GM12874 (cell line): ENCODE measurements at regions not wholly inside any gene's neighbourhood (a gene's known extent, or its start where the extent isn't known, plus 50 kb on each side); places are given as distances from the start of the nearest gene placed in this dataset.

Source experiments
- TF ChIP-seq, protein P1 (sequence below): IDR thresholded peaks from 2 replicates; pipeline ENCODE4 v1.5.1; 2011; ENCODE audit warnings: low read depth, mild to moderate bottlenecking, control low read depth, low read length, moderate library complexity; ENCODE audit not compliant: insufficient read depth

DNA sequence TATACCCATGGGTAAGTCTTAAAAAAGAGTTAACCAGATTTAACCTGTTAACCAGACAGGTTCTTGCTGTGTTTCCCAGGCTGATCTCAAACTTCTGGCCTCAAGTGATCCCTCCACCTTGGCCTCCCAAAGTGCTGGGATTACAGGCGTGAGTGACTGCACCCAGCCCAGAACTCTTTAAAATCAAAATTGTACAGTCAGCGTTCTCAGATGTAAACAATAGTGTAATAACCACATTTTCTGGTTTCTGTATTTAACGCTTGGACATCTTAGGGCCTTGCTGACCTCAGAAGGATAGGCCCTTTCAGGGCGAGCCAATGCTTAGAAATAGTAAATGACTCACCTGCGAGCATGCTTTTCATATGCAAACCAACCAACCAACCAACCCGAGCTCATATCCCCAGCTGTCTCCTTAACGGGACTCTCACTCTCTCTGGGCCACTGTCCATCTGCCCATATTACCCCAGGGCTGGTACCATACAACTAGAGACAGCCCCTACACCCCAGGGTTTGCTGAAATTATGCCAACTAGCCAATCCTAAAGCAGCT lies 415.0 kb upstream of the XYLT1 start:
- TF ChIP-seq, protein P1, sequence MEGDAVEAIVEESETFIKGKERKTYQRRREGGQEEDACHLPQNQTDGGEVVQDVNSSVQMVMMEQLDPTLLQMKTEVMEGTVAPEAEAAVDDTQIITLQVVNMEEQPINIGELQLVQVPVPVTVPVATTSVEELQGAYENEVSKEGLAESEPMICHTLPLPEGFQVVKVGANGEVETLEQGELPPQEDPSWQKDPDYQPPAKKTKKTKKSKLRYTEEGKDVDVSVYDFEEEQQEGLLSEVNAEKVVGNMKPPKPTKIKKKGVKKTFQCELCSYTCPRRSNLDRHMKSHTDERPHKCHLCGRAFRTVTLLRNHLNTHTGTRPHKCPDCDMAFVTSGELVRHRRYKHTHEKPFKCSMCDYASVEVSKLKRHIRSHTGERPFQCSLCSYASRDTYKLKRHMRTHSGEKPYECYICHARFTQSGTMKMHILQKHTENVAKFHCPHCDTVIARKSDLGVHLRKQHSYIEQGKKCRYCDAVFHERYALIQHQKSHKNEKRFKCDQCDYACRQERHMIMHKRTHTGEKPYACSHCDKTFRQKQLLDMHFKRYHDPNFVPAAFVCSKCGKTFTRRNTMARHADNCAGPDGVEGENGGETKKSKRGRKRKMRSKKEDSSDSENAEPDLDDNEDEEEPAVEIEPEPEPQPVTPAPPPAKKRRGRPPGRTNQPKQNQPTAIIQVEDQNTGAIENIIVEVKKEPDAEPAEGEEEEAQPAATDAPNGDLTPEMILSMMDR, result no peak

DNA sequence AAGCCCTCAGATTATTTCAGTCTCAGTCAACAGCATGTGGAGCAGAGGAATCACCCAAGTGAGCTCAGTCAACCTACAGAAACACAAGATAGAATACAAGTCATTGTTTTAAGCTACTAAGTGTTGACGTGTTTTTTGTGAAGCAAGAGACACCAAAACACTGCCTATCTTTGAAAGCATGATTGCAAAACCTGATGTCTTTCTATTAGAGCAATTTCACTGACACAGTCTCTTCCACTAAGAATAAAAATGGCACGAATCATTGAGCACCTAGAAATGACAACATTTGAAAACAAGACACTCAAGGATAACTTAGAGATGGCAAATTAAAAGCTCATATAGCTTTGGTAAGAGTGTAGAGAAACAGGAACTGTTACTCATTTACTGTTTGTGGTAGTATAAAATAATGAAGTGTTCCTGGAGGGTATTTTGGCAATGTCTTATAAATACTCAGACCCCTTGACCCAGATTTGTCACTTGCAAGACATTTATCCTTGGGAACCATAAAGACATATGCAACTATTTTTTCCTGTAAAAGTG lies 407.1 kb upstream of the XYLT1 start:
- TF ChIP-seq, protein P1, result no peak

DNA sequence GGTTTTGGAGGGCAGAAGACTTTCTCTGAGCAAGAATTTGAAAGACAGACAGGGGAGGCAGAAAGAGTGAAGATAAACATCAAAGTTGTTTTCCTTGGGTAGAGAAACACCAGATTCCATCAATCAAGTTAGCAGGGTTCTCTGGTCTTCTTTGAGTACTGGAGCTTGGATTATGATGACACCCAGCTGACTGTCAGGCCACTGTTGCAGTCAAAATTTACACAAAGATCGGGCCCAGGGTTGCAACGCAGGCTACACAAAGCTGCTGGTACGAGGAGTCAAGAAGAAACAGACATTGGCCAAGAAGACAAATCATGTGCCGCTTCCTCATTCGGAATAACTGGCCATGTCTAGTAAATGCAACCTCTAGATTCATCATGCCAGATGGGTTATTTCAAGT lies 396.2 kb upstream of the XYLT1 start:
- TF ChIP-seq, protein P1, result no peak

DNA sequence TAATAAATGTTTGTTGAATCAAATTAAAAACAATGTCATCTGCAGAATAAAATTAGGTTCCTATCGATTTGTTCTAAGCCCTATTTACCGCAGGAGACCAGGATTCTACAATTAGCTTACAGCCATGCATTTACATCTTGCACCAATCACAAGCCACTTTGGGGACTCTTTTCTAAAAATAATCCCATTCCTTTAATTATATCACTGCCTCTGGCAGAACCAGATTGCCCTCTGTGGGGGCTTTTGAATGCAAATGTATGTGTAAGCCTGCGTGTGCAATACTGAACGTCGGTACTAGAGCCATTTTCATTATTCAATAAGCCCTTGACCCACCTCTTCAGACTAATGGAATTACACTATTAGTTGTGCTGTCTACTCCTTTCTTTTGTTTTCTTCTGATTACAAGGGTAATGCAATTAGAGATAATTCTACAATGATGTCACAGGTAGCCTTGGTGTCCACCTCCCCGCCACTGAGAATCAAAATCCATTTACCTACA lies 391.3 kb upstream of the XYLT1 start:
- TF ChIP-seq, protein P1, result no peak

DNA sequence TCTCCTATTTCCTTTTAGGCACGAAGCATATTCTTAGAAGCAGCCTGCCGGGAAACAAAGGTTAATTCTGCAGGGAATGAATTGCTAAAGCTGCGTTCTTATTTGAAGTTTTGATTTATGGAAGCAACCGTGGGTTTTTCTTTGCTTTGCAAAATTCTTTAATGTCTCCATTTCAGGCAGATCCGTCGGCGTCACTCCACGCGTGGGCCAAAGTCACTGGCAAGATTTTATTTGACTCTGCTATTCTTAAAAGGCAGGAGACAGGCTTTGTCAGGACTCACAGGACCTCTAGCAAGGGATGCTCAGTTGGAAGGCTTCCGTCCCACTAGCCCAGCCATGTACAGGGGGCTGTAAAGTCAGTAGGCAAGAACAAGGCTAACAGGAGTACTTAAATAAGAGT lies 387.3 kb upstream of the XYLT1 start:
- TF ChIP-seq, protein P1, result no peak

DNA sequence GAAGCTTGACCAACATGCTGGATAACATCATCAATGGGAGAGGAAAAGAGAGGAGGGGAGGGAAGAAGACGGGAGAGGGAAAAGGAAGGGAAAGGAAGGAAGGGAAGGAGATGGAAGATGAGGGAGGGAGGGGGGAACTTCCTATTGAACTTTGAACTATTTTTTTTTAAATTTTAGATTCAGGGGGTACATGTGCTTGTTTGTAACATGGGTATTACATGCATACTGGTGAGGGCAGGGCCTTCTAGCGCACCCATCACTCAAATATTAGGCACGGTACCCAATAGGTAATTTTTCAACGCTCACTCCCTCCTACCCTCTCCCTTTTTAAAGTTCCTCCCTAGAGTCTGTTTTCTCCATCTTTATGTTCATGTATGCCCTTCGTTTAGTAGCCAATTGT lies 383.2 kb upstream of the XYLT1 start:
- TF ChIP-seq, protein P1, result no peak

DNA sequence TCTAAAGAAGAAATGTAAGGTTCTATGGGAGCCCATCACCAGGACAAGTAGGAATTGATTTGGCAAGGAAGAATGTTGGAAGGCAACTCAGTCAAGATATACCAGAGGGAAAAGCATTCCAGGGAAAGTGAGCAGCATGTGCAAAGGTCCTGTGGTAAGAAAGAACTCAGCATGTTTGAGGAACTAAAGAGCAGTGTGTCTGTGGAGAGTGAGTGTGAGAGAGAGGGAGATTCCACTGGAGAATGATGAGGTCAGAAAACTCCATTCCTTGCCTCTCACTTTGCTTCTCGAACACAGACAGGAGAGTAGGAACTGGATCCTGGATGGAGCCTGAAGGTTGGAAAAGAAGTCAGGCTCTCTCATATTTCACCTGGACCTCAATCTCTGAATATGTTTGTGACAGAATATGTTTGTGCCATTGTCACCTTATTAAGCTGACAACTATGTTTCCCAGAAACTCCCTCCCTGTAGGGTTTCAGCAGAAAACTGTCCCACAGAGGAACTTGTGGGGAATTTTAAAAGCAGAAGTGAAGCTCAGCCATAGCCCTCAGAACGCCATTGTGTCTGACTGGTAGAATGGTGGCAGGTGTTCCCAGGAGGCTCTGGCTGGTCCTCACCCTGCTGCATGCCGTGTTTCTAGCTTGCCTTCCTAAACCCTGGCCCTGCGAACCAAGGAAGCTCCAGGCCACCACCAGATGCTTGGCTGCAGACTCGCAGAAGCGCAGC lies 382.4 kb upstream of the XYLT1 start:
- TF ChIP-seq, protein P1, result no peak
